ENCODE measurements at regions not wholly inside any gene's neighbourhood (a gene's known extent, or its start where the extent isn't known, plus 50 kb on each side); places are given as distances from the start of the nearest gene placed in this dataset.

DNA sequence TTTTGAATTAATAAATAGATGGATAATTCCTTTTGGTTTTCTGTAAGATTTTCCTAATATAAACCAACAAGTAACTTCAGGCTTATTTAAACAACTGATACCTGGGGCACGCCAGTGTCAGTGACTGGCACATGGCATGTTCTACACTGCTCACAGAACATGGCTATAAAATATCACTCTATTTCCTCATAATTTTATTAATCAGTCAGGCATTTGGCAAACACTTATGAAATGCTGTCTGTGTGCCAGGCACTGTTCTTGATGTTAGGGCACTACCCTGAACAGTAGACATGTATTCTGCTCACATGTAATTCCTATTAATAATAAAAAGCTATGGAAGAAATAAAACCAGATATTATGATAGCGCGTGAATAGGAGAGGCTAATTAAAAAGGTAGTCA lies 661.0 kb downstream of the DTWD2 start:
- no peak overlapping the region for H3K4me3 ChIP-seq
- WGBS (ENCODE audit: missing lambda C conversion rate): 40% methylated on average over 3 of the region's 3 CpGs
- no peak overlapping the region for H3K4me2 ChIP-seq
- CTCF ChIA-PET: no interaction called here
- H3K4me1 ChIP-seq: no peaks in the 10 kb centered on the region
- no peaks in the 10 kb centered on the region for H3K9me3 ChIP-seq
- POLR2A ChIA-PET: no interaction called here
- DNase-seq (ENCODE audit: low read depth in 1 of 2, low spot score in 1 of 2) (no peak), ATAC-seq (no peak), FAIRE-seq (no peak)
- H3K27ac ChIP-seq: no peak overlapping the region
- TF ChIP-seq, protein P1, sequence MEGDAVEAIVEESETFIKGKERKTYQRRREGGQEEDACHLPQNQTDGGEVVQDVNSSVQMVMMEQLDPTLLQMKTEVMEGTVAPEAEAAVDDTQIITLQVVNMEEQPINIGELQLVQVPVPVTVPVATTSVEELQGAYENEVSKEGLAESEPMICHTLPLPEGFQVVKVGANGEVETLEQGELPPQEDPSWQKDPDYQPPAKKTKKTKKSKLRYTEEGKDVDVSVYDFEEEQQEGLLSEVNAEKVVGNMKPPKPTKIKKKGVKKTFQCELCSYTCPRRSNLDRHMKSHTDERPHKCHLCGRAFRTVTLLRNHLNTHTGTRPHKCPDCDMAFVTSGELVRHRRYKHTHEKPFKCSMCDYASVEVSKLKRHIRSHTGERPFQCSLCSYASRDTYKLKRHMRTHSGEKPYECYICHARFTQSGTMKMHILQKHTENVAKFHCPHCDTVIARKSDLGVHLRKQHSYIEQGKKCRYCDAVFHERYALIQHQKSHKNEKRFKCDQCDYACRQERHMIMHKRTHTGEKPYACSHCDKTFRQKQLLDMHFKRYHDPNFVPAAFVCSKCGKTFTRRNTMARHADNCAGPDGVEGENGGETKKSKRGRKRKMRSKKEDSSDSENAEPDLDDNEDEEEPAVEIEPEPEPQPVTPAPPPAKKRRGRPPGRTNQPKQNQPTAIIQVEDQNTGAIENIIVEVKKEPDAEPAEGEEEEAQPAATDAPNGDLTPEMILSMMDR (IDR thresholded peaks at IDR 0.05): no peak
- no peak for TF ChIP-seq MAZ (IDR thresholded peaks at IDR 0.05; ENCODE audit: borderline replicate concordance, low read depth, low read length)
- no peak for TF ChIP-seq NFE2L2 (conservative IDR thresholded peaks at IDR 0.05; ENCODE audit: low read length)
- TF ChIP-seq JUNB (IDR thresholded peaks at IDR 0.05): no peak
- TF ChIP-seq RNF2 (IDR thresholded peaks at IDR 0.05; ENCODE audit: borderline replicate concordance, low read depth): no peak
- TF ChIP-seq HEYL (CRISPR knock-in tag; IDR thresholded peaks at IDR 0.05): no peak
- TF ChIP-seq CHD2 (IDR thresholded peaks at IDR 0.05; ENCODE audit: low read length, partially characterized antibody): no peak
- no peak for TF ChIP-seq MAFK (IDR thresholded peaks at IDR 0.05; ENCODE audit: partially characterized antibody)
- no peak for TF ChIP-seq KDM1A (IDR thresholded peaks at IDR 0.05; ENCODE audit: low read depth)
- no peak for TF ChIP-seq RFX5 (IDR thresholded peaks at IDR 0.05)
- no peak for TF ChIP-seq FOXS1 (CRISPR knock-in tag; IDR thresholded peaks at IDR 0.05)
- TF ChIP-seq CEBPB (IDR thresholded peaks at IDR 0.05): no peak
- no peak for TF ChIP-seq SMC3 (IDR thresholded peaks at IDR 0.05)
- no peak for TF ChIP-seq NPAS2 (CRISPR knock-in tag; IDR thresholded peaks at IDR 0.05; ENCODE audit: borderline replicate concordance)
- no peak for TF ChIP-seq NR3C1 (IDR thresholded peaks at IDR 0.05)

DNA sequence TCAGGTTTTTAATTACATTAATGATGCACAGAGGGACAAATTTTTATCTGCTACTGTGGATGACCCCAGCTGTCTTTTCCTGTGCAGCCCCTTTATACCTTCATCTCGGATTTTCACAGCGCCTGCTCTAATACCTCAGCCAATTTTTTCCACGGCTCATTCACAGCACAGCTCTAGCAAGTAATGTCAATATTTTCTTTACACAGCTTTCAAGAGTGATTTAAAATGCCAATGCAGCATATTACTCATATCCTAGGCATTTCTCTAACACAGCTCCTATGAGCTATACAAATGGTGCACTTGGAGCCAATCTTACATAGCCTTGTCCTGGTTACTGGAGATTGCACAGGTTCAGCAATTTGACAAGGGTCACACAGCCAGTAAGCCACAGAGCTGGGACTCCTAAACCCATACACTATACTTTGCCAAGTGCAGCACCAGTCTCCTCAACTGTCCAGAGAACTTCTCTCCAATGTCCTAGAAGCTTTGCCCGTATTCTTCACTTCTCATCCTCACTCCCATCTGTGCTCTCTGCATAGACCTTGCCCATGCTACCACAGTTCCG lies 661.8 kb downstream of the DTWD2 start:
- ChIA-PET CTCF (no interaction called here), POLR2A (no interaction called here)
- H3K27ac ChIP-seq: no peak overlapping the region
- H3K4me3 ChIP-seq: no peak overlapping the region
- peak; percentile 7 for TF ChIP-seq MAFK (IDR thresholded peaks at IDR 0.05; ENCODE audit: partially characterized antibody)
- TF ChIP-seq, protein P2, sequence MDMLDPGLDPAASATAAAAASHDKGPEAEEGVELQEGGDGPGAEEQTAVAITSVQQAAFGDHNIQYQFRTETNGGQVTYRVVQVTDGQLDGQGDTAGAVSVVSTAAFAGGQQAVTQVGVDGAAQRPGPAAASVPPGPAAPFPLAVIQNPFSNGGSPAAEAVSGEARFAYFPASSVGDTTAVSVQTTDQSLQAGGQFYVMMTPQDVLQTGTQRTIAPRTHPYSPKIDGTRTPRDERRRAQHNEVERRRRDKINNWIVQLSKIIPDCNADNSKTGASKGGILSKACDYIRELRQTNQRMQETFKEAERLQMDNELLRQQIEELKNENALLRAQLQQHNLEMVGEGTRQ (IDR thresholded peaks at IDR 0.05): no peak
- TF ChIP-seq ESRRA (IDR thresholded peaks at IDR 0.05; ENCODE audit: borderline replicate concordance, low read length): no peak
- no peak for TF ChIP-seq FOSL2 (IDR thresholded peaks at IDR 0.05)
- no peak for TF ChIP-seq FOSL2 (CRISPR knock-in tag; IDR thresholded peaks at IDR 0.05)
- TF ChIP-seq ZSCAN20 (CRISPR knock-in tag; IDR thresholded peaks at IDR 0.05): no peak
- TF ChIP-seq RNF2 (IDR thresholded peaks at IDR 0.05; ENCODE audit: borderline replicate concordance, low read depth): no peak
- 2% methylated on average over 5 of the region's 5 CpGs for WGBS (ENCODE audit: missing lambda C conversion rate)
- no peak overlapping the region for H3K4me2 ChIP-seq
- no peaks in the 10 kb centered on the region for H3K4me1 ChIP-seq
- no peak for FAIRE-seq
- H3K9me3 ChIP-seq: no peaks in the 10 kb centered on the region
- ATAC-seq: no peak
- DNase-seq (ENCODE audit: low read depth in 1 of 2, low spot score in 1 of 2): no peak

DNA sequence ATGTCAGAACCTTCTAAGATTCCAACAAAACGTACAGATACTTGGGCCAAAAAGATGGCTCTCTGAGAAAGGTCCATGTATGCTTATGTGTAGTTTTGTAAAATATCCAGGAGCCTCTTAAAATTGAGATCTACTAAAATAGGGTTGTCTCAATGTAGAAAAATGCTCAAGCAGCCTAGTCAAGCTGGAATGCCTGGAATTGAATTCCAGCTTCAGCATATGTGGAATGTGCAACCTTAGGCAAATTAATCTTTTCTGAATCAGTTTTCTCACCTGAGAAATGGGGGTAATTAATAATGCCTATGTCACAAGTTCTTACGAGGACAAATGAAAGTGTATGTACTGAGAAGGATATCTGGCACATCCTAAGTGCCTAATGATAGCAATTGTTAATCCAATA lies 662.4 kb downstream of the DTWD2 start:
- no peak for FAIRE-seq
- WGBS (ENCODE audit: missing lambda C conversion rate): 2% methylated on average over 2 of the region's 2 CpGs
- H3K4me2 ChIP-seq: no peak overlapping the region
- TF ChIP-seq HDAC2 (IDR thresholded peaks at IDR 0.05) (no peak), NR3C1 (IDR thresholded peaks at IDR 0.05) (no peak), ZFP36 (IDR thresholded peaks at IDR 0.05; ENCODE audit: borderline replicate concordance, partially characterized antibody) (no peak)
- CTCF ChIA-PET: no interaction called here
- no peaks in the 10 kb centered on the region for H3K4me1 ChIP-seq
- no peak overlapping the region for H3K27ac ChIP-seq
- H3K4me3 ChIP-seq: no peak overlapping the region
- H3K9me3 ChIP-seq: no peaks in the 10 kb centered on the region
- POLR2A ChIA-PET: no interaction called here
- DNase-seq (ENCODE audit: low read depth in 1 of 2, low spot score in 1 of 2): no peak
- no peak for ATAC-seq
